ENCODE measurements at regions not wholly inside any gene's neighbourhood (a gene's known extent, or its start where the extent isn't known, plus 50 kb on each side); places are given as distances from the start of the nearest gene placed in this dataset.
"Not testable (repeated sequence)": the region's sequence is repeated elsewhere in the genome, so short reads cannot be mapped to it uniquely, and the experiment has no call there.

- no peak for DNase-seq (ENCODE audit: low spot score)
Measured at GRCh38 chr4:112708772-112709171, 71.8 kb downstream of the LARP7 start.

- no peak for DNase-seq (ENCODE audit: low spot score)
Measured at GRCh38 chr4:112714922-112715901, 78.3 kb downstream of the LARP7 start.

- DNase-seq (ENCODE audit: low spot score) = no peak
Measured at GRCh38 chr4:112717856-112718255, 80.9 kb downstream of the LARP7 start.

- no peak for DNase-seq (ENCODE audit: low spot score)
Measured at GRCh38 chr4:112721627-112722026, 84.7 kb downstream of the LARP7 start.

GRCh38 chr4:112726041-112726440 lies 89.1 kb downstream of the LARP7 start:
- DNase-seq (ENCODE audit: low spot score) = no peak

GRCh38 chr4:112727728-112728127 lies 90.8 kb downstream of the LARP7 start:
- not testable (repeated sequence) for DNase-seq (ENCODE audit: low spot score)

GRCh38 chr4:112731715-112732114 lies 94.8 kb downstream of the LARP7 start:
- no peak for DNase-seq (ENCODE audit: low spot score)

- DNase-seq (ENCODE audit: low spot score) = no peak
Measured at GRCh38 chr4:112732142-112732541, 95.2 kb downstream of the LARP7 start.

- DNase-seq (ENCODE audit: low spot score) = no peak
Measured at GRCh38 chr4:112735474-112735951, 98.6 kb downstream of the LARP7 start.

- DNase-seq (ENCODE audit: low spot score) = no peak
Measured at GRCh38 chr4:112736718-112737135, 99.8 kb downstream of the LARP7 start.

GRCh38 chr4:112739442-112739841 lies 102.5 kb downstream of the LARP7 start:
- no peak for DNase-seq (ENCODE audit: low spot score)

- no peak for DNase-seq (ENCODE audit: low spot score)
Measured at GRCh38 chr4:112747036-112747435, 110.1 kb downstream of the LARP7 start.

- no peak for DNase-seq (ENCODE audit: low spot score)
Measured at GRCh38 chr4:112748352-112748878, 111.5 kb downstream of the LARP7 start.

GRCh38 chr4:112750749-112751148 lies 113.8 kb downstream of the LARP7 start:
- not testable (repeated sequence) for DNase-seq (ENCODE audit: low spot score)

- DNase-seq (ENCODE audit: low spot score) = no peak
Measured at GRCh38 chr4:112751447-112751846, 114.5 kb downstream of the LARP7 start.

- DNase-seq (ENCODE audit: low spot score) = no peak
Measured at GRCh38 chr4:112752061-112752460, 115.1 kb downstream of the LARP7 start.

- no peak for DNase-seq (ENCODE audit: low spot score)
Measured at GRCh38 chr4:112752510-112752909, 115.6 kb downstream of the LARP7 start.

- DNase-seq (ENCODE audit: low spot score) = no peak
Measured at GRCh38 chr4:112753333-112753732, 116.4 kb downstream of the LARP7 start.

GRCh38 chr4:112759313-112759712 lies 122.4 kb downstream of the LARP7 start:
- DNase-seq (ENCODE audit: low spot score) = no peak

- peak; percentile 26 for DNase-seq (ENCODE audit: low spot score)
Measured at GRCh38 chr4:112765317-112765974, 128.5 kb downstream of the LARP7 start.

- DNase-seq (ENCODE audit: low spot score) = peak; percentile 29
Measured at GRCh38 chr4:112766422-112766821, 129.5 kb downstream of the LARP7 start.

- no peak for DNase-seq (ENCODE audit: low spot score)
Measured at GRCh38 chr4:112767386-112767785, 130.4 kb downstream of the LARP7 start.

GRCh38 chr4:112770114-112770513 lies 133.2 kb downstream of the LARP7 start:
- no peak for DNase-seq (ENCODE audit: low spot score)

Data from hepatic stellate cell (primary cell).